RWPE2 (cell line): ENCODE measurements at regions not wholly inside any gene's neighbourhood (a gene's known extent, or its start where the extent isn't known, plus 50 kb on each side); places are given as distances from the start of the nearest gene placed in this dataset.

Source experiments
- ATAC-seq: fragments of 200-7000 bp; cut with Tn5 transposase; 3 replicates; pipeline ENCODE4 v1.9.1; 2021; ENCODE audit warnings: low read depth
- DNase-seq: peaks from one replicate; pipeline ENCODE4 v3.0.0-alpha.2; 2020; ENCODE audit warnings: low spot score
- H3K27ac ChIP-seq: fragments of 450-650 bp; 2 replicates; pipeline ENCODE4 v1.5.1; 2017; ENCODE audit warnings: mild to moderate bottlenecking; ENCODE audit not compliant: poor library complexity, severe bottlenecking
- H3K27me3 ChIP-seq: fragments of 250-450 bp; sonication (Bioruptor Pico); 2 replicates; pipeline ENCODE4 v1.5.1; 2021; ENCODE audit warnings: mild to moderate bottlenecking, moderate library complexity; ENCODE audit not compliant: insufficient read depth, poor library complexity, severe bottlenecking
- H3K36me3 ChIP-seq: fragments of 250-450 bp; sonication (Bioruptor Pico); 2 replicates; pipeline ENCODE4 v1.5.1; 2020; ENCODE audit warnings: low read depth, mild to moderate bottlenecking, moderate library complexity
- H3K4me1 ChIP-seq: fragments of 250-450 bp; sonication (Bioruptor Pico); 2 replicates; pipeline ENCODE4 v1.5.1; 2021; ENCODE audit warnings: mild to moderate bottlenecking, moderate library complexity; ENCODE audit not compliant: insufficient read depth, poor library complexity, severe bottlenecking
- H3K4me3 ChIP-seq: fragments of 250-450 bp; sonication (Bioruptor Pico); 2 replicates; pipeline ENCODE4 v1.5.1; 2021; ENCODE audit warnings: mild to moderate bottlenecking, moderate library complexity; ENCODE audit not compliant: severe bottlenecking
- H3K9me3 ChIP-seq: fragments of 250-450 bp; sonication (Bioruptor Pico); 2 replicates; pipeline ENCODE4 v1.5.1; 2021; ENCODE audit warnings: mild to moderate bottlenecking, moderate library complexity; ENCODE audit not compliant: severe bottlenecking
- TF ChIP-seq, protein P1 (sequence below): fragments of 450-650 bp; IDR thresholded peaks from one replicate; pipeline ENCODE4 v1.5.1; 2017; ENCODE audit warnings: mild to moderate bottlenecking, moderate library complexity; ENCODE audit not compliant: poor library complexity, severe bottlenecking

DNA sequence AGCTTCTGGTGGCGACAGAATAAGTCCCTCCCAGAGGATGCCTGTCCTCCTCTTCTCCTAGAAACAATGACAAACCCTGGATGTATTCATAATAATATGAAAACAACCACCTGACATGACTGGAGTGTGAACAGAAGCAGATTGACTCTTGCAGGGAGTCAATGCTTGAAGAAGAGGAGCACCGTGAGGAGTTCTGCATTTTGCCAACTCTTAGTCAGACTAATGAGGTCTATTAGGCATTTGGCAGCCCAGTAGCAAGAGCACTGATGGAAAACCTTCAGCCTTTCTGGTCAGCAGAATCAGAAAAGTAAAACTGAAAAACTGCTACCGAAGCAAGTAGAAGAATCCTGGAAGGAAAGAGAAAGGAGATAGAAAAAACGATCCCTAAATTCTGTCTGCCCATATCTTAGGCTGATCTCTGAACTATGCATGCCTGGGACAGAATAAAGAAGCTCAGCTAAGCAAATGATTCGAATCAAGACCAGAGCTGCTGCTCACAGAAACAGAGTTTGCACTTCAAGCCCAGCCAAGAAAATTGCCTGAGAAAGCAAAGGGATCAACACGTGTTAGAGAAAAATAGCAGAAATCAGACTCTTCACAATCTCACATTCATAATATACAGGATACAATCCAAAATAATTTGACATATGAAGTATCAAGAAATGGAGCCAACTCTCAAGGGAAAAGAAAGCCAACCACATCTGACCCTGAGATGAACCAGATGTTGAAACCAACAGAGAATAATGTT lies 69.5 kb upstream of the OSMR start:
- Histone ChIP-seq H3K4me3 (no peak overlapping the region), H3K27me3 (peaks cover 6% of the 10 kb centered on the region), H3K27ac (no peak overlapping the region), H3K9me3 (no peaks in the 10 kb centered on the region), H3K36me3 (no peaks in the 10 kb centered on the region), H3K4me1 (no peaks in the 10 kb centered on the region)
- TF ChIP-seq, protein P1, sequence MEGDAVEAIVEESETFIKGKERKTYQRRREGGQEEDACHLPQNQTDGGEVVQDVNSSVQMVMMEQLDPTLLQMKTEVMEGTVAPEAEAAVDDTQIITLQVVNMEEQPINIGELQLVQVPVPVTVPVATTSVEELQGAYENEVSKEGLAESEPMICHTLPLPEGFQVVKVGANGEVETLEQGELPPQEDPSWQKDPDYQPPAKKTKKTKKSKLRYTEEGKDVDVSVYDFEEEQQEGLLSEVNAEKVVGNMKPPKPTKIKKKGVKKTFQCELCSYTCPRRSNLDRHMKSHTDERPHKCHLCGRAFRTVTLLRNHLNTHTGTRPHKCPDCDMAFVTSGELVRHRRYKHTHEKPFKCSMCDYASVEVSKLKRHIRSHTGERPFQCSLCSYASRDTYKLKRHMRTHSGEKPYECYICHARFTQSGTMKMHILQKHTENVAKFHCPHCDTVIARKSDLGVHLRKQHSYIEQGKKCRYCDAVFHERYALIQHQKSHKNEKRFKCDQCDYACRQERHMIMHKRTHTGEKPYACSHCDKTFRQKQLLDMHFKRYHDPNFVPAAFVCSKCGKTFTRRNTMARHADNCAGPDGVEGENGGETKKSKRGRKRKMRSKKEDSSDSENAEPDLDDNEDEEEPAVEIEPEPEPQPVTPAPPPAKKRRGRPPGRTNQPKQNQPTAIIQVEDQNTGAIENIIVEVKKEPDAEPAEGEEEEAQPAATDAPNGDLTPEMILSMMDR = no peak
- ATAC-seq (no peak), DNase-seq (no peak)

DNA sequence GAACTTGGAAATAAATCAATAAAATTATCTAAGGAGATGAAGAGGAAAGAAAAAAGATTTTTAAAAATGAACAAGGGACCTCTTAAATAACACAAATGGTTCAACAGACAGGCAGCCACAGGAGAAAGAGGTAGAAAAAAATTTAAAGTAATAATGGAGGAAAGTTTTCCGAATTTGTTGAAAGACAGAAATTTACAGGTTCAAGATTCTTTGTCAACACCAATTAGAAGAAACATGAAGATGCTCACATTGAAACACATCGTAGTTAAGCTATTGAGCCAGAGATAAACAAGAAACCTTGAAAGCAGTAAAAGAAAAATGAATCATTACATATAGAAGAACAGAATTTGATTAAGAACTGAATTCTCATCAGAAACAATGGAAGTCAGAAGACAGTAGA lies 68.7 kb upstream of the OSMR start:
- Histone ChIP-seq H3K9me3 (no peaks in the 10 kb centered on the region), H3K4me1 (no peaks in the 10 kb centered on the region), H3K4me3 (no peak overlapping the region), H3K27ac (no peak overlapping the region), H3K27me3 (peaks cover 6% of the 10 kb centered on the region), H3K36me3 (no peaks in the 10 kb centered on the region)
- DNase-seq (no peak), ATAC-seq (no peak)
- TF ChIP-seq, protein P1 = no peak

DNA sequence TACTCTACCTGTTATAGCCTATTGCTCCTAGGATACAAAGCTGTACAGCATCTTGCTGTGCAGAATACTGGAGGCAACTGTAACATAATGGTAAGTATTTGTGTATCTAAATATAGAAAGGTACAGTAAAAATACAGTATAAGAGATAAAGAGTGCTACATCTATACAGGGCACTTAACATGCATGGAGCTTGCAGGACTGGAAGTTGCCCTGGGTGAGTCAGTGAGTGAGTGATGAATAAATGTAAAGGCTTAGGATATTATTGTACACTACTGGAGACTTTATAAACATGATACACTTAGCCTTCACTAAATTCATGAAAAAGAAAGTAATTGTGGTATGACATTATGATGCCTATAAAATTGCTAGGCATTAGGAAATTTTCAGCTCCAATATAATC lies 65.5 kb upstream of the OSMR start:
- no peaks in the 10 kb centered on the region for H3K4me1 ChIP-seq
- TF ChIP-seq, protein P1 = no peak
- no peak for DNase-seq
- H3K27ac ChIP-seq = no peak overlapping the region
- H3K4me3 ChIP-seq = no peak overlapping the region
- no peak for ATAC-seq
- no peaks in the 10 kb centered on the region for H3K9me3 ChIP-seq
- H3K36me3 ChIP-seq = no peaks in the 10 kb centered on the region
- peaks cover 6% of the 10 kb centered on the region for H3K27me3 ChIP-seq

DNA sequence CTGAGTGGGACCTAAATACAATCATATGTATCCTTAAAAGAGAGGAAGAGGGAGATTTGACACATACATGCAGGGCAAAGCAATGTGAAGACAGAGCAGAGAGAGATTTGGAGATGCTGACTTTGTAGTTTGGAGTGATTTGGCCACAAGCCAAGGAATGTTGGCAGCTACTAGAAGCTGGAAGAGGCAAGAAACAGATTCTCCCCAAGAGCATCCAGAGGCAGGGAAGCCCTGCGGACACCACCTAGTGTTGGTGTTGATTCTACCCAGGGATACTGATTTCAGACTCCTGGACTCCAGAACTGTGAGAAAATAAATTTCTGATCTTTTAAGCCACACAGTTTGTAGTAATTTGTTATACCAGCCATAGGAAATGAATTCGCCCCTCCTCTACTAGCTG lies 64.9 kb upstream of the OSMR start:
- DNase-seq (no peak), ATAC-seq (peak; percentile 43; the same call in 2 of the 3 replicates)
- TF ChIP-seq, protein P1 = peak; percentile 31
- Histone ChIP-seq H3K9me3 (no peaks in the 10 kb centered on the region), H3K4me3 (no peak overlapping the region), H3K36me3 (no peaks in the 10 kb centered on the region), H3K27me3 (peaks cover 6% of the 10 kb centered on the region), H3K27ac (no peak overlapping the region), H3K4me1 (no peaks in the 10 kb centered on the region)

DNA sequence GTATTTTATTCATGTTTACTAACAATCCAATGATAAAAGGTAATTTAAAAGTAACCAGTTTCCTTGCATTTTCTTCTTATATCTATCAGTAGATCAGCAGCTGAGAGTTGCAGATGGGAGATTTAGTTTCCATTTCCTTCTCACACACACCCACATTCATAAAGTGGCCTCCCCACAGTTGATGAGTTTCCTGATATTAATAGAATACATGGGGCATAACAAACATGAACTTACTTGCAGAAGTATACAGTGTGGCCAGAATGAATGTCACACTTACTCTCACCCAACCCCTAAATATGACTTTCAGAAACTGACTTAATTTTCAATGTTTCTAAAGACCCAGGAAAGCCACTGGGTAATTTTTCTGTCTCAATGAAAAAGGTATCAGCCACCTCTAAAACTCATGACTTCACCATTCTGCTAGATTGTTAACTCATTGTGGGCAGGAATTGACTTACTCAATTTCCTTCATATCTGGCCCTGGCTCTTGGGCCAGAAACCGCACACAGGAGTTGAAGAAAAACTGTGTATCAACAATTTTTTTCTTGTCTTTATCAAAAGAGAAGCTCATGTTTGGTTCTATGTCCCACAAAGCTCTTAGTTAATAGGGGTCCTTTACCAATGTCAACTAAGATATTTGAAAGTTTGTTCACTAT lies 63.5 kb upstream of the OSMR start:
- ATAC-seq (no peak), DNase-seq (no peak)
- TF ChIP-seq, protein P1 = no peak
- Histone ChIP-seq H3K4me1 (no peaks in the 10 kb centered on the region), H3K4me3 (no peak overlapping the region), H3K27me3 (no peaks in the 10 kb centered on the region), H3K27ac (no peak overlapping the region), H3K9me3 (no peaks in the 10 kb centered on the region), H3K36me3 (no peaks in the 10 kb centered on the region)
